ENCODE measurements at regions not wholly inside any gene's neighbourhood (a gene's known extent, or its start where the extent isn't known, plus 50 kb on each side); places are given as distances from the start of the nearest gene placed in this dataset.

DNA sequence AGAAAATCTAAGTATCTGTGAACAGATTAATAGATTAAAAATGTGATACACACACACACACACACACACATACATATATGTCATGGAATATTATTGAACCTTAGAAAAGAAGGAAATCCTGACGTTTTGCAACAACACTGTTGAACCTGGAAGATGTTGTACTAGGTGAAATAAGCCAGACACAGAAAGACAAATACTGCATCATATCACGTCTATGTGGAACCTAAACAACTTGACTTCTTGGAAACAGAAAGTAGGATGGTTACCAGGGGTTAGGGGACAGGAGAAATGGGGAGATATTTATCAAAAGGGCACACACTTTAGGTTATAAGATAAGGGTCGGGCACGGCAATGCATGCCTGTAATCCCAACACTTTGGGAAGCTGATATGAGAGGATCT lies 698.4 kb upstream of the ID2 start:
- TF ChIP-seq, protein P1, sequence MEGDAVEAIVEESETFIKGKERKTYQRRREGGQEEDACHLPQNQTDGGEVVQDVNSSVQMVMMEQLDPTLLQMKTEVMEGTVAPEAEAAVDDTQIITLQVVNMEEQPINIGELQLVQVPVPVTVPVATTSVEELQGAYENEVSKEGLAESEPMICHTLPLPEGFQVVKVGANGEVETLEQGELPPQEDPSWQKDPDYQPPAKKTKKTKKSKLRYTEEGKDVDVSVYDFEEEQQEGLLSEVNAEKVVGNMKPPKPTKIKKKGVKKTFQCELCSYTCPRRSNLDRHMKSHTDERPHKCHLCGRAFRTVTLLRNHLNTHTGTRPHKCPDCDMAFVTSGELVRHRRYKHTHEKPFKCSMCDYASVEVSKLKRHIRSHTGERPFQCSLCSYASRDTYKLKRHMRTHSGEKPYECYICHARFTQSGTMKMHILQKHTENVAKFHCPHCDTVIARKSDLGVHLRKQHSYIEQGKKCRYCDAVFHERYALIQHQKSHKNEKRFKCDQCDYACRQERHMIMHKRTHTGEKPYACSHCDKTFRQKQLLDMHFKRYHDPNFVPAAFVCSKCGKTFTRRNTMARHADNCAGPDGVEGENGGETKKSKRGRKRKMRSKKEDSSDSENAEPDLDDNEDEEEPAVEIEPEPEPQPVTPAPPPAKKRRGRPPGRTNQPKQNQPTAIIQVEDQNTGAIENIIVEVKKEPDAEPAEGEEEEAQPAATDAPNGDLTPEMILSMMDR (IDR thresholded peaks at IDR 0.05) = no peak
- TF ChIP-seq POLR2AphosphoS5 (IDR thresholded peaks at IDR 0.05) = no peak
- no peak for TF ChIP-seq EP300 (IDR thresholded peaks at IDR 0.05)
- no peak for TF ChIP-seq POLR2A (IDR thresholded peaks at IDR 0.05)
- no peaks in the 10 kb centered on the region for H3K27me3 ChIP-seq
- H3K27ac ChIP-seq = no peak overlapping the region
- 58 to 72% (median 71%) methylated on average over 4 of the region's 4 CpGs for WGBS, 5 donors
- H3K4me1 ChIP-seq = peaks cover 0 to 11% (median 7%) of the 10 kb centered on the region in 4 donors
- H3K4me3 ChIP-seq = no peak overlapping the region
- DNase-seq = no peak
- intact Hi-C loops (cut with DNase I; ENCODE audit: low total_unique reads) = no loop called here
- H3K9me3 ChIP-seq = peaks cover 0 to 9% (median 7%) of the 10 kb centered on the region in 4 donors
- H3K36me3 ChIP-seq = no peaks in the 10 kb centered on the region

DNA sequence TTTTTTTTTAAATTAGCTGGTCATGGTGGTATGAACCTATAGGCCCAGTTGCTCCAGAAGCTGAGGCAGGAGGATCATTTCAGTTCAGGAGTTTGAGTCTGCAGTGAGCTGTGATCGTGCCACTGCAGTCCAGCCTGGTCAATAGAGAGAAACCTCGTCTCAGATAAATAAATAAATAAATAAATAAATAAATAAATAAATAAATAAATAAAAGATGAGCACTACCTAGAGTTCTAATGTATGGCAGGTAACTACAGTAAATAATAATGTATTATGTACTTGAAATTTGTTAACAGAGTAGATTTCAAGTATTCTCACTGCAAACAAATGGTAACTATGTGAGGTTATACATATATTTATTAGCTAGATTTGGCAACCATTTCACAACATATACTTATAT lies 697.9 kb upstream of the ID2 start:
- intact Hi-C loops (cut with DNase I; ENCODE audit: low total_unique reads) = no loop called here
- Histone ChIP-seq H3K4me3 (no peak overlapping the region), H3K27me3 (no peaks in the 10 kb centered on the region), H3K4me1 (peaks cover 0 to 15% (median 8%) of the 10 kb centered on the region in 4 donors), H3K27ac (no peak overlapping the region), H3K9me3 (peaks cover 0 to 9% (median 7%) of the 10 kb centered on the region in 4 donors), H3K36me3 (no peaks in the 10 kb centered on the region)
- WGBS, 5 donors = 92 to 96% (median 93%) methylated on average over 2 of the region's 2 CpGs
- no peak for DNase-seq
- no peak for TF ChIP-seq POLR2A (IDR thresholded peaks at IDR 0.05)
- TF ChIP-seq, protein P1 (IDR thresholded peaks at IDR 0.05) = no peak
- TF ChIP-seq EP300 (IDR thresholded peaks at IDR 0.05) = no peak
- TF ChIP-seq POLR2AphosphoS5 (IDR thresholded peaks at IDR 0.05) = no peak

DNA sequence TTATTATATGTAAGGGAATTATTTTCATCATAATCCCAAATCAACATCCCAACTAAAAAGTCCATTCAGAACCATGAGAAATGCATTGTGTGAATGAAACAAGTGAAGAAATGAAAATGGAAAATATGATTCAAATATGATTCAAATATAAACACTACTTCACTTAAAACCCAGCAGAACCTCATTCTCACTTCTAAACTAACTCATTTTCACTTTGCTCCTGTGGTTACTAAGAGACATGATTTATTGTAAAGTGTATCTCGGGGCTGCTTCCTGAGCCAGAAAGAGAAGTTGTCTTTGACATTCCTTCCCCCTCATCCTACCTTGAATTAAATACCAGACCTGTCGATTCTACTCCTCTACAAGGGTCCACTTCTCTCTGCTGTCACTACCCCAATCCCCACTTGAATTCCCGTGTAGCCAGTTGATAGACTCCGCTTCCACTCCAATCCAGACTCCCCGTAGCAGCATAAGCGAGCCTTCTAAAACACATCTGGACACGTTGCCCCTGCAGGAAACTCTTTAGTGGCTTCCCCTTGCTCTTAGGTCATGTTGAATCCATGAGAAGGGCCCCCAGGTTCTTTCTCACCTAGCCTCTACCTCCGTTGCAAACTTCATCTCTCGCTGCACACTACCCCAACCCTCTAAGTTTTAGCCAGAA lies 697.0 kb upstream of the ID2 start:
- DNase-seq = no peak
- intact Hi-C loops (cut with DNase I; ENCODE audit: low total_unique reads) = no loop called here
- WGBS, 5 donors = 75 to 85% (median 79%) methylated on average over 9 of the region's 9 CpGs

DNA sequence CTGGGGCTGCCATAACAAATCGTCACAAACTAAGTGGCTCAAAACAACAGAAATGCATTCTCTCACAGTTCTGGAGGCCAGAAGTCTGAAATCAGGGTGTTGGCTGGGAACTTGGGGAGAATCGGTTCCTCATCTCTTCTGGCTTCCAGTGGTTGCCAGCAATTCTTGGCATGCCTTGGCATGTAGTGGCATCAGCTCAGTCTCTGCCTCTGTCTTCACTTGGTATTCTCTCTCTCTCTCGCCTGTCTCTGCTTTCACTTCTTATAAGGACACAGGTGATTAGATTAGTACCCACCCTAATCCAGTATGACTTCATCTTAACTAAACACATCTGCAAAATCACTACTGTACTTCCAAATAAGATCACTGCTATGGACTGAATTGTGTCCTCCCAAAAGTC lies 695.4 kb upstream of the ID2 start:
- no peak overlapping the region for H3K27ac ChIP-seq
- DNase-seq = no peak
- peaks cover 0 to 9% (median 7%) of the 10 kb centered on the region in 4 donors for H3K9me3 ChIP-seq
- no peak overlapping the region for H3K4me3 ChIP-seq
- intact Hi-C loops (cut with DNase I; ENCODE audit: low total_unique reads) = no loop called here
- 84 to 93% (median 92%) methylated on average over 3 of the region's 3 CpGs for WGBS, 5 donors
- H3K4me1 ChIP-seq = peaks cover 0 to 15% (median 8%) of the 10 kb centered on the region in 4 donors
- TF ChIP-seq POLR2AphosphoS5 (IDR thresholded peaks at IDR 0.05) = no peak
- no peak for TF ChIP-seq POLR2A (IDR thresholded peaks at IDR 0.05)
- TF ChIP-seq, protein P1 (IDR thresholded peaks at IDR 0.05) = no peak
- TF ChIP-seq EP300 (IDR thresholded peaks at IDR 0.05) = no peak
- no peaks in the 10 kb centered on the region for H3K27me3 ChIP-seq
- no peaks in the 10 kb centered on the region for H3K36me3 ChIP-seq

More for the DNA sequence above, 697.0 kb upstream of the ID2 start:
- TF ChIP-seq EP300 (IDR thresholded peaks at IDR 0.05) (no peak), POLR2A (IDR thresholded peaks at IDR 0.05) (no peak), POLR2AphosphoS5 (IDR thresholded peaks at IDR 0.05) (no peak)
- TF ChIP-seq, protein P1 (IDR thresholded peaks at IDR 0.05) = no peak
- Histone ChIP-seq H3K4me3 (no peak overlapping the region), H3K27ac (no peak overlapping the region), H3K27me3 (no peaks in the 10 kb centered on the region), H3K36me3 (no peaks in the 10 kb centered on the region), H3K9me3 (peaks cover 0 to 9% (median 7%) of the 10 kb centered on the region in 4 donors), H3K4me1 (peaks cover 0 to 15% (median 8%) of the 10 kb centered on the region in 4 donors)
